ENCODE measurements at regions not wholly inside any gene's neighbourhood (a gene's known extent, or its start where the extent isn't known, plus 50 kb on each side); places are given as distances from the start of the nearest gene placed in this dataset.

- DNase-seq, result no peak
- no peak overlapping the region for H3K27ac ChIP-seq
- intact Hi-C loops (cut with DNase I), result no loop called here
- no peaks in the 10 kb centered on the region for H3K9me3 ChIP-seq
- TF ChIP-seq EP300 (IDR thresholded peaks at IDR 0.05), result no peak
- TF ChIP-seq POLR2A (IDR thresholded peaks at IDR 0.05), result no peak
- TF ChIP-seq, protein P1, sequence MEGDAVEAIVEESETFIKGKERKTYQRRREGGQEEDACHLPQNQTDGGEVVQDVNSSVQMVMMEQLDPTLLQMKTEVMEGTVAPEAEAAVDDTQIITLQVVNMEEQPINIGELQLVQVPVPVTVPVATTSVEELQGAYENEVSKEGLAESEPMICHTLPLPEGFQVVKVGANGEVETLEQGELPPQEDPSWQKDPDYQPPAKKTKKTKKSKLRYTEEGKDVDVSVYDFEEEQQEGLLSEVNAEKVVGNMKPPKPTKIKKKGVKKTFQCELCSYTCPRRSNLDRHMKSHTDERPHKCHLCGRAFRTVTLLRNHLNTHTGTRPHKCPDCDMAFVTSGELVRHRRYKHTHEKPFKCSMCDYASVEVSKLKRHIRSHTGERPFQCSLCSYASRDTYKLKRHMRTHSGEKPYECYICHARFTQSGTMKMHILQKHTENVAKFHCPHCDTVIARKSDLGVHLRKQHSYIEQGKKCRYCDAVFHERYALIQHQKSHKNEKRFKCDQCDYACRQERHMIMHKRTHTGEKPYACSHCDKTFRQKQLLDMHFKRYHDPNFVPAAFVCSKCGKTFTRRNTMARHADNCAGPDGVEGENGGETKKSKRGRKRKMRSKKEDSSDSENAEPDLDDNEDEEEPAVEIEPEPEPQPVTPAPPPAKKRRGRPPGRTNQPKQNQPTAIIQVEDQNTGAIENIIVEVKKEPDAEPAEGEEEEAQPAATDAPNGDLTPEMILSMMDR (IDR thresholded peaks at IDR 0.05), result no peak
- TF ChIP-seq POLR2AphosphoS5 (IDR thresholded peaks at IDR 0.05), result no peak
- H3K36me3 ChIP-seq, result no peaks in the 10 kb centered on the region
- no peaks in the 10 kb centered on the region for H3K27me3 ChIP-seq
- WGBS, 2 donors, result 34 to 42% methylated on average over 2 of the region's 2 CpGs
- no peak overlapping the region for H3K4me3 ChIP-seq
- no peaks in the 10 kb centered on the region for H3K4me1 ChIP-seq
Observed at GRCh38 chr16:26749072-26749471, 317.7 kb upstream of the C16orf82 start.

- no peak for DNase-seq
- WGBS, 2 donors, result 94 to 98% methylated on average over 2 of the region's 2 CpGs
- H3K9me3 ChIP-seq, result no peaks in the 10 kb centered on the region
- H3K36me3 ChIP-seq, result no peaks in the 10 kb centered on the region
- intact Hi-C loops (cut with DNase I), result no loop called here
- H3K27ac ChIP-seq, result no peak overlapping the region
- H3K4me1 ChIP-seq, result no peaks in the 10 kb centered on the region
- no peak overlapping the region for H3K4me3 ChIP-seq
- H3K27me3 ChIP-seq, result no peaks in the 10 kb centered on the region
- TF ChIP-seq POLR2AphosphoS5 (IDR thresholded peaks at IDR 0.05) (no peak), POLR2A (IDR thresholded peaks at IDR 0.05) (no peak)
Observed at GRCh38 chr16:26752166-26752565, 314.6 kb upstream of the C16orf82 start.

DNA sequence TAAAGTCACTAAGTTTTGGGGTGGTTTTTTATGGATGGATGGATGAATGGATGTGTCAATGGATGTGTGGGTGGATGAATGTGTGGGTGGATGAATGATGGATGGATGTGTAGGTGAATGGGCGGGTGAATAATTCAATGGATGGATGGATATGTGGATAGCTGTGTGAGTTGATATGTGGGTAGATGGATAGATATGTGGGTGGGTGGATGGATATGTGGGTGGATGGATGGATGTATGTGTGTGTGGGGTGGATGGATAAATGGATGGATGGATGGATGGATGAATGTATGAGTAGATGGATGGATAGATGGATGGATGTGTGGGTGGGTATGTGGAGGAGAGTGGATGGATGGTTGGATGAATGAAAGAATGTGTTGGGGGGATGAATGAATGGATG is 310.1 kb upstream of the C16orf82 start:
- H3K27ac ChIP-seq, result no peak overlapping the region
- no peaks in the 10 kb centered on the region for H3K4me1 ChIP-seq
- H3K27me3 ChIP-seq, result no peaks in the 10 kb centered on the region
- no peak overlapping the region for H3K4me3 ChIP-seq
- H3K36me3 ChIP-seq, result no peaks in the 10 kb centered on the region
- TF ChIP-seq POLR2A (IDR thresholded peaks at IDR 0.05), result no peak
- no peak for TF ChIP-seq EP300 (IDR thresholded peaks at IDR 0.05)
- TF ChIP-seq POLR2AphosphoS5 (IDR thresholded peaks at IDR 0.05), result no peak
- TF ChIP-seq, protein P1 (IDR thresholded peaks at IDR 0.05), result no peak
- H3K9me3 ChIP-seq, result no peaks in the 10 kb centered on the region
- DNase-seq, result no peak
- intact Hi-C loops (cut with DNase I), result no loop called here
- 0 to 1% methylated on average over 1 of the region's 1 CpG for WGBS, 2 donors

GRCh38 chr16:26762594-26762993 is 304.1 kb upstream of the C16orf82 start:
- no peak overlapping the region for H3K4me3 ChIP-seq
- no peaks in the 10 kb centered on the region for H3K4me1 ChIP-seq
- intact Hi-C loops (cut with DNase I), result no loop called here
- TF ChIP-seq POLR2AphosphoS5 (IDR thresholded peaks at IDR 0.05) (no peak), EP300 (IDR thresholded peaks at IDR 0.05) (no peak), POLR2A (IDR thresholded peaks at IDR 0.05) (no peak)
- TF ChIP-seq, protein P1 (IDR thresholded peaks at IDR 0.05), result no peak
- no peaks in the 10 kb centered on the region for H3K27me3 ChIP-seq
- no peaks in the 10 kb centered on the region for H3K9me3 ChIP-seq
- DNase-seq, result no peak
- no peaks in the 10 kb centered on the region for H3K36me3 ChIP-seq
- WGBS, 2 donors, result 79 to 83% methylated on average over 8 of the region's 8 CpGs
- no peak overlapping the region for H3K27ac ChIP-seq

- DNase-seq, result no peak
- H3K27me3 ChIP-seq, result no peaks in the 10 kb centered on the region
- no peak overlapping the region for H3K27ac ChIP-seq
- intact Hi-C loops (cut with DNase I), result no loop called here
- no peaks in the 10 kb centered on the region for H3K4me1 ChIP-seq
- H3K4me3 ChIP-seq, result no peak overlapping the region
- TF ChIP-seq EP300 (IDR thresholded peaks at IDR 0.05) (no peak), POLR2AphosphoS5 (IDR thresholded peaks at IDR 0.05) (no peak), POLR2A (IDR thresholded peaks at IDR 0.05) (no peak)
- TF ChIP-seq, protein P1 (IDR thresholded peaks at IDR 0.05), result peak in 1 of 4 experiments; percentile 29
- H3K36me3 ChIP-seq, result no peaks in the 10 kb centered on the region
- no peaks in the 10 kb centered on the region for H3K9me3 ChIP-seq
- 38% methylated on average over 4 of the region's 4 CpGs for WGBS, 2 donors
Observed at GRCh38 chr16:26765087-26765486, 301.6 kb upstream of the C16orf82 start.
